ENCODE measurements at regions not wholly inside any gene's neighbourhood (a gene's known extent, or its start where the extent isn't known, plus 50 kb on each side); places are given as distances from the start of the nearest gene placed in this dataset.

DNA sequence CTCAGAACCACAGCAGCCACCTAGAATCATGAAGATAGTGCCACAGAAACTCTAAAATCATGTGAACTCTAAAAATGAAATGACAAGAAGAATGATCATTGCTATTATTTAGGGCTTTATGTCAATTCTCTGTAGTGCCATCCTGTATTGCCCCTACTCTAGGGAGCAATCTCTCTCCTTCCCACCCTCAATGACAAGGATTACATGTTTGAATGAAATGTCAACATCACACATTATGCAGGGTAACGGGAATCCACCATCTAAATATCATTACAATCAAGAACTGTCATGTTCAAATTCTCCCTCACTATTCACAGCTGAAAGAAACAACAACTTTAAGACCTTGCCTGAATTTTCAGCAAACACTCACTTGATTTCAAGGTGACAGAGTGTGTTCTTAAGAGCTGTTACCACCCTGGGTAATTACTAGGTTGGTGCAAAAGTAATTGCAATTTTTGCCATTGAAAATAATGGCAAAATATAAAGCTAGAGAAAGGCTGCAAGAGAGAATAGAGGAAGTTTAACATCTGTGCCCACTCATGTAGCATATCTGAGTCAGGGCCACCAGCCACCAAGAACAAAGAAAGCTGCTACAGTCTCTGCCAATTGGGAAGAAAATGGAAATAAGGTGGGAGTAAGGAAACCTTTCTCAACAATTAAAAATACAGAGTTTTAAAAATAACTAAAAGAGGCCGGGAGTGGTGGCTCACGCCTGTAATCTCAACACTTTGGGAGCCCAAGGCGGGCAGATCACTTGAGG is 112.8 kb upstream of the PSMD7 start:
- no peak for DNase-seq (ENCODE audit: low read depth in 4 of 4, low spot score in 3 of 4)

DNA sequence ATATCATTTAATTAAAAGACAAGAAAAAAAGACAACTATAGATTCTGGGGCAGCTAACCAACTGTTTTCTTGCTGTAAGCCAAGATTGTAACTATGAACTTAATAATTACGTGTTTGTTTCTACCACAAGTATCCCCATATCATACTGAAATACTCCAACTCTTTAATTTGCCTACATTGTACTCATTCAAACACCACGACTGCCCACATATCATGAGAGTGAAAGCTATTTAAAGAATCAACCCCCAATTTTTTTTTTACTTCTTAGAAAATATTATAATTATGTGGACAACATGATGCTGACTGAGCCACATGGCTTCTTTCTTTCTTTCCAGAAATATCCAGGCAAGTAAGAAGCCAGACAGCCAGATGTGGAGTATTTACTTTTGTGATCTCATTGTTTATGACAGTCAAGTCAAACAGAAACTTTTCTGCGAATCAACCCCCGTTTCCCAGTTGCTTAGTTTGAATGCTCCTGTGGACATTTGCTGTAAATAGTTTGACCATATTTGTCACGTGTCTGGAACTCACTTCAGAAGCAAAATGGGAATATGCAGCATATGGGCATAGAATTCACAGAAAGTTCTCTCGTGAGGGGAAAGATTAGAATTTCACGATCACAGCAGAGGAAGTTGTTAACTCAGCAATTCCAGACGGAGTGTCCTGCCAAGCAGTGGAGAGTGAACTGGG is 126.8 kb upstream of the PSMD7 start:
- peak in 3 of 4 donors; percentile 20 to 23 (median 21) for DNase-seq (ENCODE audit: low read depth in 4 of 4, low spot score in 3 of 4)

DNA sequence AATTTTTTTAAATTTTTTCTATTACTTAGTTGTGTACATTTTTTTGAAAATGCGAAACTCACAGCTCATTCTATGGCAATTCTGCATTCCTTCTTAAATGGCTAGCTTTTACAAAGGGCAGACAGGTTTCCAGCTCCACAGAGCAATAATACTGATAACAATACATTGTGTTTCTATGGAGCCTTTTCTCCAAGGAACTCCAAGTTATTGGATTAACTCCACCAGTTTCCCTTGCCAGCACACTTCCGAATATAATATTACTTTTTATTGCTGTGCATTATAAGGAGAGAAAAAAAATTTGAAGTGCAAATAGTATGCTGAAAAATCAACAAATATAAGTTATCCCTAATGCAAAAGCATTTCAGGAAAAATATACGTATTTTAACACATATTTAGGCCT is 127.5 kb upstream of the PSMD7 start:
- no peak for DNase-seq (ENCODE audit: low read depth in 4 of 4, low spot score in 3 of 4)

DNA sequence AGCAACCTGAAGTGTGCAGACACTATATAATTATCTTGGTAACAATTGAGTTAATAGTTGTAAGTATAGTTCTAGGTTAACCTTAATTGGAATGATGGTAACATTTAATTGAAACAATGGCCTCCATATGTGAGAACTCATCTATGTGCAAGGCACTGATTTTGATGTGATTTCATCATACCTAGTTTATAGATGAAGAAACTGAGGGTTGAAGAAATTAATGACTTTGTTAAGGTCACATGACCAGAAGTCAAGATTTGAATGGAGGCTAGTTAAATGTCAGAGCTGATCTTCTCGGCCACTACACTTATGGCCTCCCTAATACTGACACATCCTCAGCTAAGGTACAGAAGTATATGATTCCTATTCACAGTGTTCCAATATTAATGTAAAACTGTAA is 128.2 kb upstream of the PSMD7 start:
- no peak for DNase-seq (ENCODE audit: low read depth in 4 of 4, low spot score in 3 of 4)

DNA sequence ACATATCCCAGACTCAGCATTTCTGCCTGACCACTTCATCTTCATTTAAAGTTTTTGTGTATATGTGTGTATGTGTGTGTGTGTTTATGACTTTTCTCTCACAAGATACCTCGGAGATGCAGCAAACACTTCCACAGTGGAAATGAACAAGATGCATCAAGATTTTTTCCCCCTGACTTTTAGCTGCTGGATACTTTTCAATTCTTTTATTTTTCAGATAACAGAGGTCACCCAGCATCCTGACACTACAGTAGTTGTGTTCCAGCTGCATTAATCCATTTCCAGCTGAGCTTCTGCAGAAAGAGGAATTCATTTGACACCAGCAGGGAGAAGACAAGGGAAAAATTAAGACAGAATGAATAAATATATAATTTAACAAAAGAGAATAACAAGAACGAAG is 130.2 kb upstream of the PSMD7 start:
- no peak for DNase-seq (ENCODE audit: low read depth in 4 of 4, low spot score in 3 of 4)

DNA sequence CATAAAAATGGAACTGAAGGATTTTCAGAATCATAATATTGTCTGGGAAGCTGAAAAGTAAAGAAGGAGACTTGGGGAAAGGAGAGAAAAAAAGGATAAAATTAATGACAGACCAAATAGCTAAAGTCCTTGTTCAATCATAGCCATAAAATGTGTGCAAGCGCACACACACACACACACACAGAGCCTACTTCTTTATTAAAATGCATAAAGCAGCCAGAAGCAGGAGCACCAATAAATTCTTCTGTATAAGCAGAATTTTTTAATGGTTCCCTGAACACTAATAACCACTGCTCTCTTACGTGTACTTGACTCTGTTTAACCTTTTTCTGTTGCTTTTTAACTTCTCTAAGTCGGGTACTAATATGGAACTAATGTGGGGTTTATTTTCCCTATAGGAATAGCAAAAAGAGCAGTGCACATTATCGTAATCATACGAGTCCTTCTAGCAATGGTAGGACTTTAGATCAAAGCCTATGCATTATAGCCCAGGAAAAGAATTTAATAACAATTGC is 131.0 kb upstream of the PSMD7 start:
- DNase-seq (ENCODE audit: low read depth in 4 of 4, low spot score in 3 of 4): no peak

DNA sequence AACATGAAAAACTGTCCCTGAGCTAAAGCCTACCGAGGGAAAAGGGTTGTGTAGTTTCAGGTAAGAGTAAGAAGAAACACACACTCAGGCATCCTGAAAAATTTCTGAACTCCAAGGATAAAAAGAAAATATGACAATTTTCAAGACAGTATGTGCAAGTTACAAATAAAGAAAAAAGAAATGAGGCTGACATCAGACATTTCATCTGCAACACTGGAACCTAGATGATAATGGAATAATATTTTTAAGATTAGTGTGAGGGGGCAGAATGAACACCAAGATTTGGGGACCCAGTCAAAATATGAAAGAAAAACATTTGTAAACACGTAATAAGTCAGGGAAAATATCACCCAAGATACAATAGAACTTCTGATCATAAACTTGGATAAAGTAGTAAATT is 135.9 kb upstream of the PSMD7 start:
- no peak for DNase-seq (ENCODE audit: low read depth in 4 of 4, low spot score in 3 of 4)

DNA sequence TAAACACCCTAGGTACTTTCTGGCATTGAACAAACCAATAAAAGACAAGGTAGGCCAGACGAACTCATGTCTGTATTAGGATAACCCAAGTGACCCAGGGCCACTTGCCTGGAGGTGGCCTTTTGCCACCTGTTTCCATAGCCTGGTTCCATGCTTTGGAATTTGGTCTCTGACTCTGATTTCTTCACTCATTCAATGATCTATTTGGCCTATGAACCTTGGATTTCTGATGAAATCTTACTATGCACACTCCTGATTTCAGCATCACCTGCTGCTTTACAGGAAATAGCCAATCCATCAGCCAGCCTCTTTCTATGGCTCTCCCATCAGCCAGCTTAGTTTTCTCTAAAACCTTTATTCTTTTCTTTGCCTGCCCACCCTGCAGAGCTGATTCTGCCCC is 142.8 kb upstream of the PSMD7 start:
- DNase-seq (ENCODE audit: low read depth in 4 of 4, low spot score in 3 of 4): no peak

DNA sequence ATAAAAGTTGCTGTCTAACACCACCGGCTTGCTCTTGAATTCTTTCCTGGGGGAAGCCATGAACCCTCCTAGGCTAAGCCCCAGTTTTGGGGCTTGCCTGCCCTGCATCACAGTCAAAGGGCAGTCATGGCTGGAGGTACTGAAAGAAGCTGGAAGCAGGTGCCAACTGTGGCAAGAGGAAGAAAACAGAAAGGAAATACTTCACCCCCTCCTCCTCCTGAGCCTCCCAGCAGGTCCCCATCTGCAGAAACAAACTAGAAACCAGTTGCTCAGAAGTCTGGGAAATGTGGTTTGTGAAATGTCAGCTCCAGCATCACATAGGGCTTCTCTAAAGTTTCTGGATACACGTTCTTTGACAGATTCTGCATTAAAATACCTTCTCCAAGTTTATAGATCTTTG is 150.0 kb upstream of the PSMD7 start:
- no peak for DNase-seq (ENCODE audit: low read depth in 4 of 4, low spot score in 3 of 4)

DNA sequence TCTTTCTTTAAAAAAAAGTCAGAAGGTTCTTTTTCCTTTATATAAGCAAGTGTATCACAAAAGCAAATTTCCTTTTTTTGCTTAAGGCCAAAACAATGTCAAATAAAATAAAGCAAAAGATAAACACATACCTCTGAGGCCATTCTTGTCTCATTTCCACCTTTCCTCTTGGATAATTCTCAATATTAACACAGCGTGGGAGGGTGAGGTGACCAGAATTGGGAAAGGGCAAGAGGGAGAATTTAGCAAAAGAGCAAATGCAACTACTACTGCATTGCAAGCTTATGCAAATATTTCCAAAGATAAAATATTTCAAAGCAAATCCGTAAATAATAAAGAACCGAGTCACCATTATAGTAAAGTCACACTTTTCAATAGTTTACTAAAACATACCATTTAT is 153.4 kb upstream of the PSMD7 start:
- no peak for DNase-seq (ENCODE audit: low read depth in 4 of 4, low spot score in 3 of 4)

DNA sequence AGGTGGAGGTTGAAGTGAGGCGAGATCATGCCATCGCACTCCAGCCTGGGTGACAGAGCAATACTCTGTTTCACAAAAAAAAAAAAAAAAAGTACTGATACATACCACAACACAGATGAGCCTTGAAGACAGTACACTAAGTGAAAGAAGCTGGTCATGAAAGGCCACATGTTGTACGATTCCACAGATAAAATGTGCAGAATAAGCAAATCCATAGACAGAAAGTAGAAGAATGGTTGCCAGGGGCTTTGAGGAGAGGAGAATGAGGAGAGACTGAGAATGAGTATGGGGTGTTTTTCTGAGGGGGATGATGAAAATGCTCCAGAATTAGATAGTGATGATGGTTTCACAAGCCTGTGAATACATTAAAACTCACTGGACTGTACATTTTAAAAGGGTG is 155.6 kb upstream of the PSMD7 start:
- no peak for DNase-seq (ENCODE audit: low read depth in 4 of 4, low spot score in 3 of 4)

DNA sequence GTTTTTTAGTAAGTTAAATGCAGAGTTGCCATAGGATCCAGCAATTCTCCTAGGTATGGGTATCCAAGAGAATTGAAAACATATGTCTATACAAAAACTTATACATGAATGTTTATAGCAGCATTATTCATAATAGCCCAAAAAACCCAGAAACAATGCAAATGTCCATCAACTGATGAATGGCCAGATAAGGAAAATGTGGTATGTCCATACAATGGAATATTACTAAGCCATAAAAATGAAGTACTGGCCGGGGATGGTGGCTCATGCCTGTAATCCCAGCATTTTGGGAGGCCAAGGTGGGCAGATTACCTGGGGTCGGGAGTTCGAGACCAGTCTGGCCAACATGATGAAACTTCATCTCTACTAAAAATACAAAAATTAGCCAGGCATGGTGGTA is 156.1 kb upstream of the PSMD7 start:
- DNase-seq (ENCODE audit: low read depth in 4 of 4, low spot score in 3 of 4): no peak

DNA sequence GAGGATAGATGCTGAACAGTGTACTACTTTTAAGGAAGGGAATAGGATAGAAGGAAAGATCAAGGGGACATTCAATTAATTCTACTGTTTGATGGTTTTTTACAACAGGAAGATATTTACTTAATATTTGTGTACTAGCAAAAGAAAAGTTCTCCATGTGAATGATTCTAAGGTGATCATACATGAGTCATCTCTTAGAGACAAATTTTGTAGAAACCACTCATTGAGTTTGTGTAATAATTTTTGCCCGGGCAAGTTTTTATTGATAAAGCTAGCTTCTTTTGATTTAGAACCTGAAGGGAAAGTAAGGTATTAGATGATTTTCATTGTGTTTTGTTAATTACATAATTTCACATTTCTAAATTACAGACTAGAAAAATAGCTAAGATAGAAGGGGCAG is 172.8 kb upstream of the PSMD7 start:
- no peak for DNase-seq (ENCODE audit: low read depth in 4 of 4, low spot score in 3 of 4)

DNA sequence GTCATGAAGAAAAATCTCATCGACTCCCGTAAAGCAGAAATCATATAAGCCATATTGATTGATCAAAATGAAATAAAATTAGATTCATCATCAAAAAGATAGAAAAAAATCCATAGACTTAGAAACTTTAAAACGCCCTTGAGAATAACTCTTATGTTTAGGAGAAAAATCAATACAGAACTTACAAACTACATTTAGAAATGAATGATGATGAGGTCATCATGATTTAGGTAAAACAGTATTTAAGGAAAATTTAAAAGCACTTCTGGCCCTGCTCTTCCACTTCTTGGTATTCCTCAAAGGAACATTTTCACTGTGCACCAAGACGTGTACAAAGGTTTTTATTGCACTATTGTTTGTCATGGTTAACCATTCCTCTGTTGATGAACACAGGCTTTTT is 173.4 kb upstream of the PSMD7 start:
- no peak for DNase-seq (ENCODE audit: low read depth in 4 of 4, low spot score in 3 of 4)

DNA sequence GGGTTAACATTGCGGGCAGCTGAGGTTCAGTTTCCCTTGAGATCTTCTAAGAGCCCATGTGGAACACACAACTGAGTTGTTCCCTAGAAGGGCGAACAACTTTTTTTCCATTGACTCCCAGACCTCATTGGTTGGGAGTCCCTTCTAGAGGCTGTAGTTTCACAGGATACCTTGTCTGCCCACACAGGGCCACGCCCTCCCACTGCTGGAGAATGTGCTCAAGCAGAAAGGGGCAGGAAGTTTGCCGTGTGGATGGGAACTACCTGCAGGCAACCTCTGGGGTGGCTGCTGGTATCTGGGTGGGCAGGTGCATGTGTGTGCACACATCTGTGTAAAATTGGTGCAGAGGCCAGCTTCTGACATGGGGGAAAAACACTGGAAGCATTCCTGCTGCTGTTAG is 178.8 kb upstream of the PSMD7 start:
- DNase-seq (ENCODE audit: low read depth in 4 of 4, low spot score in 3 of 4): no peak

DNA sequence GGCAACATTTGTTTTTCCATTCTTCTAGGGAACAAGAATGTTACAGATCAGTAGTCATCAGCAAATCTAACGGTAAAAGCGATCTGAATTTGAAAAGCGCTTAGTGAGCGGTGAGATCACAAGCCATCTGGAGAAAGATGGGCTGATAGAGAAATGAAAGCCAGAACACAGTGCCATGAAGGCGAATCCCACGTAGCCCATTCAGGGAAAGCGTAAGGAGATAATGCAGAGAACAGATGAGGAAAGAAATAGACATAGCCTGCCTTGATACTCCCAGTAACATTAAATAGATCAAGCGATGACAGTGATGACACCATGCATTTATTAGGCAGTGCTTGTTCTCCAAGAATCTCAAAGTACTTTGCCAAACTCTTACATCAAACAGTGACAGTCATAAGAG is 183.1 kb upstream of the PSMD7 start:
- DNase-seq (ENCODE audit: low read depth in 4 of 4, low spot score in 3 of 4): no peak

DNA sequence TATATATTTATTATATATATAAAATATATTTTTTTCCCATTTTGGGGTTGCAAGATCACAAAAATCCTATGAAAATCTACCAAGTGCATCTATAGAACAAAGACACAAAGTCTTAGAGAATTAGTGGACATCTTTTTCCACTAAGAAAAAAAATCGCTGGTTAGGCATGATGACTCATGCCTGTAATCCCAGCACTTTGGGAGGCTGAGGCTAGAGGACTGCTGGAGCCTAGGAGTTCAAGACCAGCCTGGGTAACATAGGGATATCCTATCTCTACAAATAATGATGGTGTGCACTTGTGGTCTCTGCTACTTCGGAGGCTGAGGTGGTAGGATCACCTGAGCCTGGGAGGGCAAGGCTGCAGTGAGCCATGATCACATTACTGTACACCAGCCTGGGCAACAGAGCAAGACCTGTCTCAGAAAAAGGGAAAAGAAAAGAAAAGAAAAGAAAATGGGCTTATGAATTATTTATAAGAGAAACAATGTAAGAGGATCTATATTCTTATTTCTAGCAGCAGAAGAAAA is 185.1 kb upstream of the PSMD7 start:
- no peak for DNase-seq (ENCODE audit: low read depth in 4 of 4, low spot score in 3 of 4)

DNA sequence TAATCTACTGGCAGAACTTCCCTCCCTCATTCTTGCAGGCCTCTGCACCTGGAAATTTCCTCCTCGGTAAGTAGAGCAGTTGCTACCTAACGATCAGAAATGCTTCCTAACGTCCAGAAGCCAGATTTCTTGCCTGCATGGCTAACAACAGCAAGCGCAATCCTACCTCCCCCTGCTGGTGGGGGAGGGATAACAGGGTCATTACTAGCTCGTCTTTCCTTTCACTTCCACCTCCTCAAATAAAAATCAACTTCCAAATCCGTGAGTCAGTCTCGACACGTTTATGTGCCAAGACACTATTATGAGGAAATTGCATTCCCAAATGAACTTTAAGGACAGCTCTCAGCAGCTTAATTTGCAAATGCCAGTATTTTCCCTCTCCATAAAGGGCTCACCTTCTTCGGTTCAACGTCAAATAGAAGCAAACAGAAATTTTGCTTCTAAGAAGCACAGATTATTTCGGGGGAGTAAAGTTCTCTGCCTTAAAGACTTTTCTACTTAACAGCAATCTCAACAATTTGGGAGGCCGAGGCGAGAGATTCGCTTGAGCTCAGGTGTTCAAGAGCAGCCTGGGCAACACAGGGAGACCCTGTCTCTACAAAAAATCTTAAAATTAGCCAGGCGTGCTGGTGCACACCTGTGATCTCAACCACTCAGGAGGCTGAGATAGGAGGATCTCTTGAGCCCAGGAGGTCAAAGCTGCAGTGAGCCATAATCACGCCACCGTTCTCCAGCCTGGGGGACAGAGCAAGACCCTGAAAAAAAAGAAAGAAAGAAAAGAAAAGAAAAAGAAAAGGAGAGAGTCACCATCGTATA is 188.6 kb upstream of the PSMD7 start:
- no peak for DNase-seq (ENCODE audit: low read depth in 4 of 4, low spot score in 3 of 4)

DNA sequence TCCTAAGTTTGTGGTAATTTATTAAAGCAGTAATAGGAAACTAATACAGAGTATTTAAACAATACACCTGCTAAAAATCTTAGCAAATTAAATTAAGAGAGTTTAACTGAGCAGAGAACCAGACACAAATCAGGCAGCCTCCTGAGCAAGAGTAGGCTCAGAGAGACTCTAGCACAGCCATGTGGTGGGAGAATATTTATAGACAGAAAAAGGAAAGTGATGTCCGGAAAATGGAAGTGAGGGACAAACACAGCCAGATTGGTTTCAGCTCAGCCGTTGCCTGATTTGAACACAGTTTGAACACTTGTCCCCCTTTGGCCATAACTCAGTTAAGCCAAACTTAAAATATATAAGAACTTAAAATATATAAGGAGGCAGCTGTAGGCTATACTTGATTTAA is 192.6 kb upstream of the PSMD7 start:
- no peak for DNase-seq (ENCODE audit: low read depth in 4 of 4, low spot score in 3 of 4)

DNA sequence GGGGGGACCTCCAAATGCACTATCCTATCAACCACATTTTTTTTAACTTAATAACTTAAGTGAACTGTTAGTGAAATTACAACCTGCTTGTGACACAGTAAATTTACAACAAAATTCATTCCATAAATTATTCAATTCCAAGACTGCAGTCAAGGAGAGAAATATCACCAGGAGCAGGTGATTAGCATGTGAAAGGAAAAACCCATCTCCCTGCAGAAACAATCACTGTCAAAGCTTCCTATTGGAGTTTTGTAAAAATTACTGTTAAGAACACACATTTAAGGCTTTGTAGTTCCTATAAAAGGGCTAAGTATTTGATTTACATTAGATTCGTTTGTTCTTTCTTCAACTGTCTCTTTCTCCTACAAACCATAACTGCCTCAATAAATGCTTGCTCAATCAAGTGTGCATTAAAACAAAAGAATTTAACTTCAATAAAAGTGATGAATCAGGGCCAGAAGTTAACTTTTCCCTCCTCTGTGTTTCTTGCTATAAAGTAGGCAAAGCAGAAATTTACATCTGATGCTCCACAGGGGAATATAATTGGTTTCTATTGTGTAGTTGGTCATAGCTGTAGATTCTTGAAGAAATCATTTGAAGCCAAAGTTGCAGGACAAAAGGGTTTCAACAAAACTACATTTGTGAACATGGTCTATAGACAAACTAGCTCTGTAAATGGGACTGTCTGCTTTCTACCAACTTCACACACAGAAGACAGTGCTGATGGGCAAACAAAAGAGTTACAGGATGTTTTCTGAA is 195.1 kb upstream of the PSMD7 start:
- no peak for DNase-seq (ENCODE audit: low read depth in 4 of 4, low spot score in 3 of 4)
